GM19452 (cell line): ENCODE measurements at regions not wholly inside any gene's neighbourhood (a gene's known extent, or its start where the extent isn't known, plus 50 kb on each side); places are given as distances from the start of the nearest gene placed in this dataset.
"Not testable (repeated sequence)": the region's sequence is repeated elsewhere in the genome, so short reads cannot be mapped to it uniquely, and the experiment has no call there.

Experiments
- ATAC-seq: cut with Tn5 transposase; IDR thresholded peaks from one replicate; pipeline ENCODE4 v1.9.1; 2021; ENCODE audit not compliant: unreplicated experiment

DNA sequence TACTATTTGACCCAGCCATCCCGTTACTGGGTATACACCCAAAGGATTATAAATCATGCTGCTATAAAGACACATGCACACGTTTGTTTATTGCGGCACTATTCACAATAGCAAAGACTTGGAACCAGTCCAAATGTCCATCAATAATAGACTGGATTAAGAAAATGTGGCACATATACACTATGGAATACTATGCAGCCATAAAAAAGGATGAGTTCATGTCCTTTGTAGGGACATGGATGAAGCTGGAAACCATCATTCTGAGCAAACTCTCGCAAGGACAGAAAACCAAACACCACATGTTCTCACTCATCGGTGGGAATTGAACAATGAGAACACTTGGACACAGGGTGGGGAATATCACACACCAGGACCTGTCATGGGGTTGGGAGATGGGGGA, 56.7 kb upstream of the SELENOP start:
- not testable (repeated sequence) for ATAC-seq

- ATAC-seq: not testable (repeated sequence)
Measured at GRCh38 chr5:42864749-42865148, 53.1 kb upstream of the SELENOP start.
